ENCODE measurements at regions not wholly inside any gene's neighbourhood (a gene's known extent, or its start where the extent isn't known, plus 50 kb on each side); places are given as distances from the start of the nearest gene placed in this dataset.
A peak's percentile ranks its signal among the peaks of the same experiment; 100 is the strongest.

DNA sequence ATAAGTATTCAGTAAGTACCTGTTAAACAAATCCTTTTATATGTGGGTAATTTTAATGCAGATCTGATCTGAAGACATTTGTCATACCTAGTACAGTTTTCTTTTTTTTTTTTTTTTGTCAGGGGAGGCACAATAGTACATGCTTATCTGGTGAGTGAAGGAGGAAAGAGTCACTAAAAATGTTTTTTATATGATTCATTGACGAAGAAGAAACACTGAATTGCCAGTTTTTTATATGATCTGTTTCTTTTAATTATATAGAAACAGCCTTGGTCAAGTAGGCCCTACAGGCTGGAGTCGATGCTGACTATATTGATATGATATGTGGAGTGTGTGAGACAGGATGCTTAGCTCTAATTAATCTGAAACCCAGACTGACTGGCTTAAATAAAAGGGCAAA lies 315.2 kb downstream of the PSAT1 start:
- no peak overlapping the region for H3K4me3 ChIP-seq (replicated peaks; ENCODE audit: low read depth, low read length)
- TF ChIP-seq, protein P1, sequence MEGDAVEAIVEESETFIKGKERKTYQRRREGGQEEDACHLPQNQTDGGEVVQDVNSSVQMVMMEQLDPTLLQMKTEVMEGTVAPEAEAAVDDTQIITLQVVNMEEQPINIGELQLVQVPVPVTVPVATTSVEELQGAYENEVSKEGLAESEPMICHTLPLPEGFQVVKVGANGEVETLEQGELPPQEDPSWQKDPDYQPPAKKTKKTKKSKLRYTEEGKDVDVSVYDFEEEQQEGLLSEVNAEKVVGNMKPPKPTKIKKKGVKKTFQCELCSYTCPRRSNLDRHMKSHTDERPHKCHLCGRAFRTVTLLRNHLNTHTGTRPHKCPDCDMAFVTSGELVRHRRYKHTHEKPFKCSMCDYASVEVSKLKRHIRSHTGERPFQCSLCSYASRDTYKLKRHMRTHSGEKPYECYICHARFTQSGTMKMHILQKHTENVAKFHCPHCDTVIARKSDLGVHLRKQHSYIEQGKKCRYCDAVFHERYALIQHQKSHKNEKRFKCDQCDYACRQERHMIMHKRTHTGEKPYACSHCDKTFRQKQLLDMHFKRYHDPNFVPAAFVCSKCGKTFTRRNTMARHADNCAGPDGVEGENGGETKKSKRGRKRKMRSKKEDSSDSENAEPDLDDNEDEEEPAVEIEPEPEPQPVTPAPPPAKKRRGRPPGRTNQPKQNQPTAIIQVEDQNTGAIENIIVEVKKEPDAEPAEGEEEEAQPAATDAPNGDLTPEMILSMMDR (IDR thresholded peaks at IDR 0.05; ENCODE audit: low read length, missing control alignments): no peak
- no peak for DNase-seq (ENCODE audit: low read depth)

DNA sequence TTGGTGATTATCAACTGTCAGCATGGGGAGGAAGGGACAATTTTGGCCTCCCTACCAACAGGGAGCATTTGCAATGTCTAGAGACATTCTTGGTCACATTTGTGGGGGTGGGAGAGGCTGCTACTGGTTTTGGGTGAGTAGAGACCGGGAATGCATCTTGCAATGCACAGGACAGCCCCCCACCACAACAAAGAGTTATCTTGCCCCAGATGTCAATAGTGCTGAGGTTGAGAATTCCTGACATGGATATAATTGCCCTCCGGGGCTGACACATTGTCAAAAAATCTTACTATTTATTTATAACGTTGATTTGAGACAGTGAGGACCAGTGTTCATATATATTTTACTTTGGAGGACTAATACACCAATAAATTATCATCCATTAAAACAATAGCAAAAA lies 316.1 kb downstream of the PSAT1 start:
- H3K4me3 ChIP-seq (replicated peaks; ENCODE audit: low read depth, low read length): no peak overlapping the region
- TF ChIP-seq, protein P1 (IDR thresholded peaks at IDR 0.05; ENCODE audit: low read length, missing control alignments): no peak
- DNase-seq (ENCODE audit: low read depth): no peak

DNA sequence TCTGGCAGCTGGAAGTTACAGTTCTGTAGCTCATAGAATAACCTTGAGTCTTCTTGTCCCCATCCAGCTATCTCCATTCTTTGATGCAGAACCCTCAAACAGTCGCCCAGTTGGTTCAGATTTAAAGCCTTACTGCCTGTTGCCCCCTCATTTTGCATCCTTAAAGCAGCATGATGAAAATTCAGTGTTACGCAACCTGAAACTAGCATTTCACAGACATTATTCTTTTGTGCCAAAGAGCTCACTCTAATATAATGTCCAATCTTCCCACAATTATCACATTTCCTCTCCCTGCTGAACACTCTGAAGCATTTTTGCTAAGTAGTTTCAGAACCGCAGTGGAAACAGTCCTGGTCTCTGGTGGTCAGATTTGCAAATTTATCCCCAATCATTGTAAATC lies 318.0 kb downstream of the PSAT1 start:
- TF ChIP-seq, protein P1 (IDR thresholded peaks at IDR 0.05; ENCODE audit: low read length, missing control alignments): no peak
- H3K4me3 ChIP-seq (replicated peaks; ENCODE audit: low read depth, low read length): no peak overlapping the region
- DNase-seq (ENCODE audit: low read depth): peak; percentile 20

DNA sequence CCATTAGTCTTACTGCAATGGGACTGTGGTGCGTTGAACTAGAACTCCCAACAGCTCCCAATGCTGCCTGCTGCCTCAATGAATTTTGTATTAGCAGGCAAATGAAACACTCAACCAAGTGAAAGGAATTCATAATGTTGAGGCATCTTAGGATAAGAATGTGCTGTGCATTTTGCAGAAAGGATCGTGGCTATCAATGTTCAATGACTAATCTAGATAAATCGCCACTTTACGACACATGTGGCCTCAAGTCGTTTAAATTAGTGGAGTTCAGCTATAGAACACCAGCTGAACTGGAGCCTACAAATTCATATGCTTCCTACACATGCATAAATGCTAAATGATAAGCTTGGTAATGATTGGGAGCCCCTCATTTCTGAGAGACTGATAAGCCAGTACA lies 318.4 kb downstream of the PSAT1 start:
- no peak overlapping the region for H3K4me3 ChIP-seq (replicated peaks; ENCODE audit: low read depth, low read length)
- TF ChIP-seq, protein P1 (IDR thresholded peaks at IDR 0.05; ENCODE audit: low read length, missing control alignments): no peak
- DNase-seq (ENCODE audit: low read depth): no peak

DNA sequence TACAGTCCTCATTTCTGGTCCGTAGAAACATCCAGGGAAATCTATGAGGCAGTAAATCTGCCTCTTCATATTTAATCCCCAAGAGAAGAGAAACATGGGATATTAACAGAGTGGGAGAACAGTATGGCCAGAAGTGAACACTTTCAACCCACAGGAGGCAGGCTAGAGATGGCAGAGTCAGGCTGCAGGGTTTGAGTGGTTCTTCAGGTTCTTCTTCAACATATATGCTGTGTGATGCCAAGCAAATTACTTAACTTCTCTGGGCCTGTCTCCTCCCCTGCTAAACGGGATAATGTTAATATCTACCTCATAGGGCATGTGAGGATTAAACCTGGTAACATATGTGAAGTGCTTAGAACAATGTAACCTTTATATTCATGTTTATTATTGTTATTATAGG lies 321.8 kb downstream of the PSAT1 start:
- H3K4me3 ChIP-seq (replicated peaks; ENCODE audit: low read depth, low read length): no peak overlapping the region
- TF ChIP-seq, protein P1 (IDR thresholded peaks at IDR 0.05; ENCODE audit: low read length, missing control alignments): no peak
- no peak for DNase-seq (ENCODE audit: low read depth)

DNA sequence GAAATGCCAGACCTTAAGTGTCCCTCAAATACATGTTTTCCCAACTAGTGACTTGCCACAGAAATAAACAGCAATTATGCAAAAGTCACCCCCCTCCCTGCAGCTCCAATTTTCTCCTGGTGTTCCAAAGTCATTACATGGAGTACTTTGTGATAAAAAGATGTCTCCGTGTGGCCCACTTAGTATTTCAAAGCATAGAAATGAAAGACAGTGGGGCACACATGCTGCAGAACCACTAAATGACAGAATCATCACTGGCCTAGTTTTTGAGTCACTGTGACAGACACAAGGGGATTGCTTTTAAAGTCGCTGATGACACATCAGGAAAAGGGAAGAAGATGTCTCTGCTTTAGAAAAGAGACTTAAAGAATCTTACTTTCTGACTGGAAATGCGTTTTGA lies 323.4 kb downstream of the PSAT1 start:
- TF ChIP-seq, protein P1 (IDR thresholded peaks at IDR 0.05; ENCODE audit: low read length, missing control alignments): no peak
- no peak overlapping the region for H3K4me3 ChIP-seq (replicated peaks; ENCODE audit: low read depth, low read length)
- no peak for DNase-seq (ENCODE audit: low read depth)

DNA sequence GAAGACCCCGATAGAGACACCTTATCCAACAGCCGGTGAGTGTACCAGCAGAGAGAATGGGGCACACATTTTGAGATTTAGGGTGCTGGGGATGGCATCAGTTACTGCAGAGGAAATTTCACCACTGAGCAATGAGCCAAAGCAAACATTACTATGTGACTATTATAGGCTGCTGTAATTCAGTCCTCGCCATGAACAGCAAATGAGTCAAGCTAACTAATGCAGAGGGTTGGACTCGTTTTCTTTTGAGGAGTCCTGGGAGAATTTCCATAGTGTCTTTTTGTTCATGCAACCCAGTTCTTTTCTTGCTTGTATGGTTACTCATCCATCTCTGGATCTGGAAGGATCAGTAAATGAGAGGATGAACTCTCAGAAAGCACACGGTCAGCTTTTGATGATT lies 323.8 kb downstream of the PSAT1 start:
- TF ChIP-seq, protein P1 (IDR thresholded peaks at IDR 0.05; ENCODE audit: low read length, missing control alignments): no peak
- peak; percentile 30 for DNase-seq (ENCODE audit: low read depth)

More for the DNA sequence above, 323.8 kb downstream of the PSAT1 start:
- H3K4me3 ChIP-seq (replicated peaks; ENCODE audit: low read depth, low read length): no peak overlapping the region

All from fibroblast of pulmonary artery (primary cell).